ENCODE measurements at regions not wholly inside any gene's neighbourhood (a gene's known extent, or its start where the extent isn't known, plus 50 kb on each side); places are given as distances from the start of the nearest gene placed in this dataset.
"Not testable (repeated sequence)": the region's sequence is repeated elsewhere in the genome, so short reads cannot be mapped to it uniquely, and the experiment has no call there.

- CTCF ChIA-PET: no interaction called here
- DNase-seq (no peak), ATAC-seq (ENCODE audit: low read depth) (no peak)
- H3K27me3 Mint-ChIP-seq: no peaks in the 10 kb centered on the region
- TF ChIP-seq CTCF (IDR thresholded peaks at IDR 0.05): no peak
- H3K27ac Mint-ChIP-seq: no peak overlapping the region
- intact Hi-C loops (cut with micrococcal nuclease): no loop called here
- no peaks in the 10 kb centered on the region for H3K9me3 Mint-ChIP-seq
- peaks cover 8% of the 10 kb centered on the region for H3K36me3 Mint-ChIP-seq (ENCODE audit: low read depth)
- peaks cover 47% of the 10 kb centered on the region for H3K4me1 Mint-ChIP-seq
- no peak overlapping the region for H3K4me3 Mint-ChIP-seq
- POLR2A ChIA-PET: no interaction called here
Measured at GRCh38 chr4:4946416-4946815, 72.8 kb downstream of the CYTL1 start.

- no peak overlapping the region for H3K27ac Mint-ChIP-seq
- POLR2A ChIA-PET: no interaction called here
- CTCF ChIA-PET: no interaction called here
Measured at GRCh38 chr4:4947721-4948120, 71.5 kb downstream of the CYTL1 start.

GRCh38 chr4:4948370-4948769, 70.9 kb downstream of the CYTL1 start:
- no peak overlapping the region for H3K4me3 Mint-ChIP-seq
- no peak for ATAC-seq (ENCODE audit: low read depth)
- intact Hi-C loops (cut with micrococcal nuclease): no loop called here
- ChIA-PET CTCF (no interaction called here), POLR2A (no interaction called here)
- peaks cover 8% of the 10 kb centered on the region for H3K36me3 Mint-ChIP-seq (ENCODE audit: low read depth)
- H3K27ac Mint-ChIP-seq: no peak overlapping the region
- H3K27me3 Mint-ChIP-seq: no peaks in the 10 kb centered on the region
- no peak for TF ChIP-seq CTCF (IDR thresholded peaks at IDR 0.05)
- H3K9me3 Mint-ChIP-seq: no peaks in the 10 kb centered on the region
- peaks cover 30% of the 10 kb centered on the region for H3K4me1 Mint-ChIP-seq
- no peak for DNase-seq

More at GRCh38 chr4:4947721-4948120, 71.5 kb downstream of the CYTL1 start:
- Mint-ChIP-seq H3K9me3 (no peaks in the 10 kb centered on the region), H3K36me3 (ENCODE audit: low read depth) (peaks cover 8% of the 10 kb centered on the region), H3K4me3 (no peak overlapping the region), H3K27me3 (no peaks in the 10 kb centered on the region), H3K4me1 (peaks cover 36% of the 10 kb centered on the region)
- DNase-seq (no peak), ATAC-seq (ENCODE audit: low read depth) (no peak)
- no peak for TF ChIP-seq CTCF (IDR thresholded peaks at IDR 0.05)
- intact Hi-C loops (cut with micrococcal nuclease): no loop called here

GRCh38 chr4:4950561-4951290, 68.5 kb downstream of the CYTL1 start:
- intact Hi-C loops (cut with micrococcal nuclease): no loop called here
- POLR2A ChIA-PET: no interaction called here
- CTCF ChIA-PET: no interaction called here

GRCh38 chr4:4952273-4952672, 67.0 kb downstream of the CYTL1 start:
- ChIA-PET CTCF (interaction anchor here (0.7 kb wide), 1 partner anchor 8 kb away, joined by 3 read pairs; no protein-coding TSS in a partner anchor), POLR2A (no interaction called here)
- H3K4me1 Mint-ChIP-seq: peaks cover 2% of the 10 kb centered on the region
- no peak for DNase-seq
- H3K27ac Mint-ChIP-seq: no peak overlapping the region
- intact Hi-C loops (cut with micrococcal nuclease): no loop called here
- H3K27me3 Mint-ChIP-seq: no peaks in the 10 kb centered on the region
- H3K4me3 Mint-ChIP-seq: no peak overlapping the region
- H3K36me3 Mint-ChIP-seq (ENCODE audit: low read depth): no peaks in the 10 kb centered on the region
- H3K9me3 Mint-ChIP-seq: no peaks in the 10 kb centered on the region
- ATAC-seq (ENCODE audit: low read depth): no peak
- no peak for TF ChIP-seq CTCF (IDR thresholded peaks at IDR 0.05)

More at GRCh38 chr4:4950561-4951290, 68.5 kb downstream of the CYTL1 start:
- Mint-ChIP-seq H3K27me3 (no peaks in the 10 kb centered on the region), H3K27ac (no peak overlapping the region), H3K36me3 (ENCODE audit: low read depth) (no peaks in the 10 kb centered on the region), H3K4me1 (peaks cover 6% of the 10 kb centered on the region), H3K9me3 (no peaks in the 10 kb centered on the region), H3K4me3 (no peak overlapping the region)
- ATAC-seq (ENCODE audit: low read depth) (no peak), DNase-seq (no peak)
- no peak for TF ChIP-seq CTCF (IDR thresholded peaks at IDR 0.05)

GRCh38 chr4:4959344-4960074, 59.7 kb downstream of the CYTL1 start:
- H3K27me3 Mint-ChIP-seq; H3K4me1 Mint-ChIP-seq; POLR2A ChIA-PET; H3K36me3 Mint-ChIP-seq (ENCODE audit: low read depth); ATAC-seq (ENCODE audit: low read depth); H3K27ac Mint-ChIP-seq; H3K4me3 Mint-ChIP-seq; CTCF ChIA-PET; DNase-seq; intact Hi-C loops (cut with micrococcal nuclease): not testable (repeated sequence)
- peaks cover 22% of the 10 kb centered on the region for H3K9me3 Mint-ChIP-seq
